Right atrium auricular region (tissue), 2 donors: ENCODE measurements at regions not wholly inside any gene's neighbourhood (a gene's known extent, or its start where the extent isn't known, plus 50 kb on each side); places are given as distances from the start of the nearest gene placed in this dataset.

Experiments used
- DNase-seq: peaks from one replicate; pipeline ENCODE4 v3.0.0-alpha.2; 2019; ENCODE audit warnings: low spot score
- H3K27ac ChIP-seq, 2 donors: fragments of 200-600 bp; sonication (generic); 1 replicate in 1 of 2; 2 replicates in 1 of 2; pipeline ENCODE4 v1.5.1; 2016 to 2019
- H3K27me3 ChIP-seq, 2 donors: fragments of 200-600 bp; sonication (generic); one replicate each; pipeline versions ENCODE4 v1.5.1 to v1.6.0; 2017 to 2019
- H3K36me3 ChIP-seq: fragments of 200-600 bp; sonication (generic); one replicate; pipeline ENCODE4 v1.5.1; 2016
- H3K4me1 ChIP-seq, 2 donors: fragments of 200-600 bp; sonication (generic); one replicate each; pipeline versions ENCODE4 v1.5.1 to v1.6.0; 2017 to 2019
- H3K4me3 ChIP-seq, 2 donors: fragments of 200-600 bp; sonication (generic); 1 replicate in 1 of 2; 2 replicates in 1 of 2; pipeline ENCODE4 v1.5.1; 2017 to 2019; ENCODE audit warnings: mild to moderate bottlenecking in 1 of 2, moderate library complexity in 1 of 2
- H3K9me3 ChIP-seq, 2 donors: fragments of 200-600 bp; sonication (generic); one replicate each; pipeline ENCODE4 v1.5.1; 2019
- CTCF ChIP-seq, 2 donors: fragments of 200-600 bp; sonication (generic); IDR thresholded peaks; one replicate each; pipeline ENCODE4 v1.5.1; 2019; ENCODE audit warnings: antibody characterized with exemption in 2 of 2

- no peak for TF ChIP-seq CTCF (IDR thresholded peaks at IDR 0.05)
These were observed 285.6 kb downstream of the IPMK start for GRCh38 chr10:57982091-57982490.

GRCh38 chr10:57979956-57980355 is 287.7 kb downstream of the IPMK start:
- no peak for TF ChIP-seq CTCF (IDR thresholded peaks at IDR 0.05)
- Histone ChIP-seq H3K9me3 (no peaks in the 10 kb centered on the region), H3K4me3 (no peak overlapping the region), H3K36me3 (no peaks in the 10 kb centered on the region), H3K4me1 (no peaks in the 10 kb centered on the region), H3K27ac (no peak overlapping the region), H3K27me3 (no peaks in the 10 kb centered on the region)
- DNase-seq, result no peak

More at GRCh38 chr10:57982091-57982490, 285.6 kb downstream of the IPMK start:
- no peaks in the 10 kb centered on the region for H3K27me3 ChIP-seq
- no peaks in the 10 kb centered on the region for H3K4me1 ChIP-seq
- DNase-seq, result no peak
- H3K36me3 ChIP-seq, result no peaks in the 10 kb centered on the region
- H3K9me3 ChIP-seq, result no peaks in the 10 kb centered on the region
- no peak overlapping the region for H3K27ac ChIP-seq
- no peak overlapping the region for H3K4me3 ChIP-seq

GRCh38 chr10:57979491-57979890 is 288.2 kb downstream of the IPMK start:
- Histone ChIP-seq H3K36me3 (no peaks in the 10 kb centered on the region), H3K9me3 (no peaks in the 10 kb centered on the region), H3K4me1 (no peaks in the 10 kb centered on the region), H3K27ac (no peak overlapping the region), H3K27me3 (no peaks in the 10 kb centered on the region), H3K4me3 (no peak overlapping the region)
- TF ChIP-seq CTCF (IDR thresholded peaks at IDR 0.05), result no peak
- no peak for DNase-seq

- H3K27ac ChIP-seq, result no peak overlapping the region
- H3K27me3 ChIP-seq, result no peaks in the 10 kb centered on the region
- no peak for DNase-seq
- no peaks in the 10 kb centered on the region for H3K9me3 ChIP-seq
- no peak for TF ChIP-seq CTCF (IDR thresholded peaks at IDR 0.05)
- no peak overlapping the region for H3K4me3 ChIP-seq
- no peaks in the 10 kb centered on the region for H3K36me3 ChIP-seq
- no peaks in the 10 kb centered on the region for H3K4me1 ChIP-seq
These were observed 290.4 kb downstream of the IPMK start for GRCh38 chr10:57977262-57977661.

- no peak overlapping the region for H3K4me3 ChIP-seq
- TF ChIP-seq CTCF (IDR thresholded peaks at IDR 0.05), result no peak
- no peaks in the 10 kb centered on the region for H3K4me1 ChIP-seq
- H3K27me3 ChIP-seq, result no peaks in the 10 kb centered on the region
- H3K9me3 ChIP-seq, result no peaks in the 10 kb centered on the region
- no peaks in the 10 kb centered on the region for H3K36me3 ChIP-seq
- no peak for DNase-seq
- H3K27ac ChIP-seq, result no peak overlapping the region
These were observed 294.2 kb downstream of the IPMK start for GRCh38 chr10:57973451-57973850.

- DNase-seq, result no peak
- Histone ChIP-seq H3K27ac (no peak overlapping the region), H3K36me3 (no peaks in the 10 kb centered on the region), H3K27me3 (no peaks in the 10 kb centered on the region), H3K9me3 (no peaks in the 10 kb centered on the region), H3K4me1 (no peaks in the 10 kb centered on the region), H3K4me3 (no peak overlapping the region)
- TF ChIP-seq CTCF (IDR thresholded peaks at IDR 0.05), result no peak
These were observed 294.9 kb downstream of the IPMK start for GRCh38 chr10:57972783-57973182.
